ENCODE measurements at regions not wholly inside any gene's neighbourhood (a gene's known extent, or its start where the extent isn't known, plus 50 kb on each side); places are given as distances from the start of the nearest gene placed in this dataset.

DNA sequence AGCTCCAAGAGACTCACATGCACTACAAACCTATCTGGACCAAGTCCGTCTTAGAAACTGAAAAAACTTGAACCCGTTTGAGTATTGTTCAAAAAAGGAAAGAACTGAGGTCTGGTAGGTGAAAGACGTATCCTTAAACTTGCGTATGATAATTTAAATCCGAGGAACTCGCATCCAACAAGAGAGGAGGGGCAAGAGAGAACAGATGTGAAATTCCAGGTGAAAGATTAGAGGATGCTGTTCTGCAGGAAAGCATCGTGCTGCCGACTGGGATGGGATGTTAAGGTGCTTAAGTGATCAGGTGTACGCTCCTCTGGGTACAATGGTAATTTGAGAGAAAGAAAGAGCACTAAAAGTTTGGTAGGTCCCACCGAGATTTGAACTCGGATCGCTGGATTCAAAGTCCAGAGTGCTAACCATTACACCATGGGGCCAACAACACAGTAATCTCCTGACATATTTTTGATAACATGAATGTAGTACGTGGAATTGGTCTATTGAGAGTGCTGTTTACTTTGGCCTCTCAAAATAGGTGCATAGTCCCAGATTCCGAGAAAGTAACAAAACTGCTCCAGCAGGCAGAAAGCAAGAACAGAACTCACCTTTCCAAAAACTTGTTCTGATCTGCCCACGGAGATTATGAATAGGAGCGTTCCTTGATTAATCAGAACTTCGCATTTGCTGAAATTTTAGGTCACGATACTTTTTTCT, 53.5 kb upstream of the BTN3A2 start:
- no peaks in the 10 kb centered on the region for H3K9me3 ChIP-seq (replicated peaks)
- H3K27me3 ChIP-seq = no peaks in the 10 kb centered on the region
- DNase-seq = peak; percentile 26 to 65
- peak overlapping the region; percentile 67 for H3K4me3 ChIP-seq
- no peak overlapping the region for H3K27ac ChIP-seq
- H3K4me1 ChIP-seq = no peaks in the 10 kb centered on the region
- H3K36me3 ChIP-seq = no peaks in the 10 kb centered on the region

DNA sequence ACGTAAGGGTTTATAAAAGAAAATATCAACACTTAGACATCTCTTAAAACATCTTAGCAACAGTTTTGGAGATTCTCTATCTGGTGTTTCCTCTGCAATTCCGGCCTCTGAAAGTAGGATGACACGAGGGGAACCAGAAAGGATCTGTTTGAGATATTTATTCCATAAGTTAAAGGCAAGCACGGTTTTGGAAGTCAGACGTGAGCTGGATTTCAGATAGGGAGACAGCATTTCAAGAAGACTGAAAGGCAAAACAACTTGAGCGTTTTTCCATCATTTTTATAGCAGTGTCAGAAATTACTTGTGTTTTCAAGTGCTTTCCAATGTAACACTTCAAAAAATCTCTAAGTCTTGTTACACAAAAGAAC, 52.9 kb upstream of the BTN3A2 start:
- H3K27ac ChIP-seq = no peak overlapping the region
- H3K4me3 ChIP-seq = peak overlapping the region; percentile 67
- no peaks in the 10 kb centered on the region for H3K4me1 ChIP-seq
- no peak for DNase-seq
- H3K9me3 ChIP-seq (replicated peaks) = no peaks in the 10 kb centered on the region
- no peaks in the 10 kb centered on the region for H3K36me3 ChIP-seq
- no peaks in the 10 kb centered on the region for H3K27me3 ChIP-seq

DNA sequence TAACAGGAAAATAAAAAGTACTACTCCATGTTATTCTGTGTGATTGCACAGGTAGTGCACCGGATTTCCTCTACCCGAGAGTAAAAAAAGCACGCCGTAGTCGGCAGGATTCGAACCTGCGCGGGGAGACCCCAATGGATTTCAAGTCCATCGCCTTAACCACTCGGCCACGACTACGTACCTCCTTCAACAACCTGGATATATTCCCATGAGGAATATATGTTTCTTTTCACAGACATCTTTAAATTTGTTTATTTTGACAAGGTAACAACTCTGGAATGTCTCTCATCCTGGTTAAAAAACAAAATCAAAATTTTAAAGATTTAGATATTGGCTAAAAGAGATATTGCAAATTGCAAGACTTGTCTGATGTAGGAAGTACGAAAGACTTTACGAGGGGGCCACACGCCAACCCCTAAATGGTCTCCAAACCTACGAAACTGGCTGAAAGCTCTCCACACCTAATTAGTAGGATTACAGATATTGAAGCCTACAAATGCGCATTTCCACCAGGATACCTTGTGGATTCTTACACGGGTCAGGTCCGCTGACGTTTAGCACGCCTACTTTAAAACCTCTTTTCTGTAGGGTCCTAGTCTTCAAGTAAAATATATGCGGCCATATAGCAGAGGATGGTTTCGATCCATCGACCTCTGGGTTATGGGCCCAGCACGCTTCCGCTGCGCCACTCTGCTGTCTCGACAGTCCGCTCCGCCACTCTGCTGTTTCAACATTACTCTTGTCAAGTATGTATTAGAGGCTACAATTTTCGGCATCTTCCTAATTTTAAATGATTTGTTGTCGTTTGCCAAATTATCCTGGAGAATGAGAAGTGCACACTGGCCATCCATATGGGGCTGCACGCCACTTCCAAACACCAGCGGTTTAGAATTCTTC, 52.2 kb upstream of the BTN3A2 start:
- Histone ChIP-seq H3K4me3 (peak overlapping the region; percentile 67), H3K27ac (no peak overlapping the region), H3K9me3 (replicated peaks) (no peaks in the 10 kb centered on the region), H3K27me3 (no peaks in the 10 kb centered on the region), H3K4me1 (no peaks in the 10 kb centered on the region), H3K36me3 (no peaks in the 10 kb centered on the region)
- peak; percentile 75 to 84 for DNase-seq
